ENCODE measurements at regions not wholly inside any gene's neighbourhood (a gene's known extent, or its start where the extent isn't known, plus 50 kb on each side); places are given as distances from the start of the nearest gene placed in this dataset.

- Histone ChIP-seq H3K4me1 (ENCODE audit: insufficient read depth) (peaks cover 2% of the 10 kb centered on the region), H3K36me3 (no peaks in the 10 kb centered on the region), H3K9me3 (no peaks in the 10 kb centered on the region), H3K4me3 (no peak overlapping the region), H3K27ac (no peak overlapping the region), H3K27me3 (no peaks in the 10 kb centered on the region)
- intact Hi-C loops (cut with DNase I) = no loop called here
- WGBS, 3 donors = 31 to 37% (median 33%) methylated on average over 2 of the region's 2 CpGs
- TF ChIP-seq CTCF (IDR thresholded peaks at IDR 0.05) (no peak), EP300 (IDR thresholded peaks at IDR 0.05) (no peak), POLR2A (IDR thresholded peaks at IDR 0.05) (no peak)
- no peak for DNase-seq
These were observed 98.6 kb upstream of the BLID start for GRCh38 chr11:122214567-122214966.

GRCh38 chr11:122214080-122214479 is 98.1 kb upstream of the BLID start:
- no peak for TF ChIP-seq EP300 (IDR thresholded peaks at IDR 0.05)
- no peak for TF ChIP-seq POLR2A (IDR thresholded peaks at IDR 0.05)
- TF ChIP-seq CTCF (IDR thresholded peaks at IDR 0.05) = no peak
- no peak overlapping the region for H3K27ac ChIP-seq
- H3K27me3 ChIP-seq = no peaks in the 10 kb centered on the region
- intact Hi-C loops (cut with DNase I) = no loop called here
- H3K4me1 ChIP-seq (ENCODE audit: insufficient read depth) = peaks cover 3% of the 10 kb centered on the region
- no peaks in the 10 kb centered on the region for H3K9me3 ChIP-seq
- no peaks in the 10 kb centered on the region for H3K36me3 ChIP-seq
- H3K4me3 ChIP-seq = no peak overlapping the region
- no peak for DNase-seq

GRCh38 chr11:122213171-122213570 is 97.2 kb upstream of the BLID start:
- intact Hi-C loops (cut with DNase I) = no loop called here
- no peak overlapping the region for H3K27ac ChIP-seq
- H3K4me1 ChIP-seq (ENCODE audit: insufficient read depth) = peaks cover 8% of the 10 kb centered on the region
- H3K9me3 ChIP-seq = no peaks in the 10 kb centered on the region
- DNase-seq = no peak
- WGBS, 3 donors = 84 to 93% (median 86%) methylated on average over 12 of the region's 12 CpGs
- TF ChIP-seq EP300 (IDR thresholded peaks at IDR 0.05) = no peak
- no peak for TF ChIP-seq CTCF (IDR thresholded peaks at IDR 0.05)
- no peak for TF ChIP-seq POLR2A (IDR thresholded peaks at IDR 0.05)
- H3K27me3 ChIP-seq = no peaks in the 10 kb centered on the region
- H3K36me3 ChIP-seq = no peaks in the 10 kb centered on the region
- H3K4me3 ChIP-seq = no peak overlapping the region

- WGBS, 3 donors = 57 to 75% (median 62%) methylated on average over 2 of the region's 2 CpGs
- peak overlapping the region in 1 of 2 donors; percentile 22 for H3K27ac ChIP-seq
- no peak for DNase-seq
- H3K27me3 ChIP-seq = no peaks in the 10 kb centered on the region
- intact Hi-C loops (cut with DNase I) = no loop called here
- H3K9me3 ChIP-seq = no peaks in the 10 kb centered on the region
- TF ChIP-seq CTCF (IDR thresholded peaks at IDR 0.05) = no peak
- H3K4me3 ChIP-seq = no peak overlapping the region
- H3K4me1 ChIP-seq (ENCODE audit: insufficient read depth) = peaks cover 13% of the 10 kb centered on the region
- H3K36me3 ChIP-seq = no peaks in the 10 kb centered on the region
These were observed 94.5 kb upstream of the BLID start for GRCh38 chr11:122210367-122210997.

Measured in ovary (tissue), 7 donors.